ENCODE measurements at regions not wholly inside any gene's neighbourhood (a gene's known extent, or its start where the extent isn't known, plus 50 kb on each side); places are given as distances from the start of the nearest gene placed in this dataset.
"Not testable (repeated sequence)": the region's sequence is repeated elsewhere in the genome, so short reads cannot be mapped to it uniquely, and the experiment has no call there.

DNA sequence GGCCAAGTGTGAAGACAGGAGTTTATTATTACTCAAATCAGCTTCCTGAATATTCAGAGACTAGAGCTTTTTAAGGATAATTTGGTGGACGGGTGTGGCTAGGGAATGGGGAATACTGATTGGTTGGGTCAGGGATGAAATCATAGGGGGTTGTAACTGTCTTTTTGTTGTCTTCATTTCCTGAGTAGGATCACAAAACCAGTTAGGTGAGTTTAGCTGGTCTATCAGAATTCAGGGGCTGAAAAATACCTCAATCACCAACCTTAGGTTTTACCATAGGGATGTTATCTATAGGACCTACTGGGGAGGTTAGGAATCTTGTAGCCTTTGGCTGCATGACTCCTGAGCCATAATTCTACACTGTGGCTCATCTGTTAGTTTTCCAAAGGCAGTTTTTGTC, 235.8 kb downstream of the YTHDC2 start:
- DNase-seq (ENCODE audit: low read depth in 1 of 2, low spot score in 2 of 2): no peak
- no peaks in the 10 kb centered on the region for H3K27me3 ChIP-seq (replicated peaks)
- H3K27ac ChIP-seq: no peak overlapping the region
- no peaks in the 10 kb centered on the region for H3K36me3 ChIP-seq
- no peaks in the 10 kb centered on the region for H3K9me3 ChIP-seq (replicated peaks)
- no peaks in the 10 kb centered on the region for H3K4me1 ChIP-seq (replicated peaks)
- H3K4me3 ChIP-seq: no peak overlapping the region

DNA sequence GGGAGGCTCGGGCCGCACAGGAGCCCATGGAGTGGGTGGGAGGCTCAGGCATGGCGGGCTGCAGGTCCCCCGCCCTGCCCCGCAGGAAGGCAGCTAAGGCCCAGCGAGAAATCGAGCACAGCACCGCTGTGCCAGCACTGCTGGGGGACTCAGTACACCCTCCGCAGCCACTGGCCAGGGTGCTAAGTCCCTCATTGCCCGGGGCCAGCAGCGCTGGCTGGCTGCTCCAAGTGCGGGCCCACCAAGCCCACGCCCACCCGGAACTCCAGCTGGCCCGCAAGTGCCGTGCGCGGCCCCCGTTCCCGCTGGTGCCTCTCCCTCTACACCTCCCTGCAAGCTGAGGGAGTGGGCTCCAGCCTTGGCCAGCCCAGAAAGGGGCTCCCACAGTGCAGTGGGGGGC, 239.7 kb downstream of the YTHDC2 start:
- not testable (repeated sequence) for H3K4me3 ChIP-seq; H3K27ac ChIP-seq; H3K36me3 ChIP-seq; DNase-seq (ENCODE audit: low read depth in 1 of 2, low spot score in 2 of 2); H3K27me3 ChIP-seq (replicated peaks); H3K9me3 ChIP-seq (replicated peaks); H3K4me1 ChIP-seq (replicated peaks)

DNA sequence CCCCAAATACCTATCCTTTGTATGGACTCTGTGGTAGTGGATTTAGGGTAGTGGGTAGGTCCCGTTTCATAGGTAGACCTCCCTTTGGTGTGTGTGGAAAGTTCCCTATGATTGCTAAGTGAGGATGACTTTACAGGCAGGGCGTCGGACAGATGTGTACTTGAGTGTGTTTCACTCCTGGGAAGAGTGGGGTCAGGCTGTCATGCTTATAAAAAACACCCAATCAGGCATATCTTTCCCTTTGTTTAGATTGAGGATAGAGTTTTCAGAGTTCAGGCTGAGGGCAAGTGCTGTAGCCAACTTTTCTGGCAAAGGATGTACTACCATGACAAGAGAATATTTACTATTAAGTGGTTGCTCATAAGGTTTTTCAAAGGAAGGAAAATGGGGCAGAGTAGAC, 242.0 kb downstream of the YTHDC2 start:
- DNase-seq (ENCODE audit: low read depth in 1 of 2, low spot score in 2 of 2): no peak
- H3K4me3 ChIP-seq: no peak overlapping the region
- no peaks in the 10 kb centered on the region for H3K36me3 ChIP-seq
- no peak overlapping the region for H3K27ac ChIP-seq
- no peaks in the 10 kb centered on the region for H3K27me3 ChIP-seq (replicated peaks)
- H3K4me1 ChIP-seq (replicated peaks): no peaks in the 10 kb centered on the region
- H3K9me3 ChIP-seq (replicated peaks): no peaks in the 10 kb centered on the region

DNA sequence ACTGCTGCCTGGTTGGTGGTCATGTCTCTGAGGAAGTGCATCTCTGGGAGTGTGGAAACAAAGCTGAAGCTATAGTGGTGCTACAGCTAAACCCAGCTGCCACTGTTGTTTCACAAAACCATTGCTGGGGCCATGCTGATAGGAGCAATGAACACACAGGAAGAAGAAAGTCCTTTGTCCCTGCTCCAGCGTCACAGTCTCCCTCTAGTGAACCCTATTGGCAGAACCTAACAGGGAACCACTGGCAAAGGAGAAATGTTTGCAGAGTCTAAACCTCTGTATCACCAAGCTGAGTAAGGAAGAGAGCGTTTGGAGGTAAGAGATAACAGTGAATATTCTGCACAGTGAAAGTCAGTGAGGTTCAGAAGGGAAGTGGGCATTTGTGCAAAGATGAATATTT, 244.0 kb downstream of the YTHDC2 start:
- Histone ChIP-seq H3K36me3 (no peaks in the 10 kb centered on the region), H3K4me1 (replicated peaks) (no peaks in the 10 kb centered on the region), H3K27ac (no peak overlapping the region), H3K9me3 (replicated peaks) (no peaks in the 10 kb centered on the region), H3K4me3 (no peak overlapping the region), H3K27me3 (replicated peaks) (peaks cover 4% of the 10 kb centered on the region; the same call in 1 of the 2 replicates)
- no peak for DNase-seq (ENCODE audit: low read depth in 1 of 2, low spot score in 2 of 2)

DNA sequence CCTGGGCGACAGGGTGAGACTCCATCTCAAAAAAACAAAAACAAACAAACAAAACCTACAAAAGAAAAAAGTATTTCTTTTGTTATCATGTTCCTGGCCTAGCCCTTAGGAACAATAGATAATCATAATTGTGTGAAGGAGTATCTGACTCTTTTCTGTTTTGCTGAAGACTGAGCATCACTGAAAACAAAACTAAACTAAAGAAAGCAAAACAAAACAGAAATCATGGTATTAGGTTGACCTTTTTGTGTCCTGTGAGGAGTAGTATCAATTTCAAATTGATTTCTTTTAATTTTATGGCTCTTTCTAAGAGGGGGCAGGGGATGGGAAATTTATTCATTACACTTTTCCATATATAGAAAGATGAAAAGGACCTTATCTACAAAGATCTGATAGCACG, 246.0 kb downstream of the YTHDC2 start:
- no peak for DNase-seq (ENCODE audit: low read depth in 1 of 2, low spot score in 2 of 2)
- peaks cover 4% of the 10 kb centered on the region; the same call in 1 of the 2 replicates for H3K27me3 ChIP-seq (replicated peaks)
- no peaks in the 10 kb centered on the region for H3K36me3 ChIP-seq

DNA sequence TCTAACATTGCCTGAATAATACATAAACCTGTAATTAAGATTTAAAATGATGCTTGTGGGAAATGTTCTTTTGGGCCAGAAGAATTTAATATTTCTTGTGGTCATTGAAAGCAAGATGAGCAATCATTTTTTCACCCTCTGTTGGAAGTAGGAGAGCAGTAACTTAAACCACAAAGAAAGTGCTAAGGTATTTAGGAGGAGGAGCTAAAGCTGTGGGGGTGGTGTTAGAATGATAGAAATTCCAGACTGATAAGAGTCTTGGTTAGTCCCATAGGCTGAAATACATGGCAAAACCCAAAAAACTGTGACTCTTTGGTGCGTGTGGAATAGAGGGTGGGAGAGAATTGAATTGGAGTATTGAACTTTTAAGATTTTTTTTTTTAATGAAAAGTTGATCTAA, 247.0 kb downstream of the YTHDC2 start:
- Histone ChIP-seq H3K4me1 (replicated peaks) (no peaks in the 10 kb centered on the region), H3K36me3 (no peaks in the 10 kb centered on the region), H3K27me3 (replicated peaks) (peaks cover 4% of the 10 kb centered on the region; the same call in 1 of the 2 replicates), H3K27ac (no peak overlapping the region), H3K4me3 (no peak overlapping the region), H3K9me3 (replicated peaks) (no peaks in the 10 kb centered on the region)
- no peak for DNase-seq (ENCODE audit: low read depth in 1 of 2, low spot score in 2 of 2)

More for the DNA sequence above, 246.0 kb downstream of the YTHDC2 start:
- H3K27ac ChIP-seq: no peak overlapping the region
- no peak overlapping the region for H3K4me3 ChIP-seq
- no peaks in the 10 kb centered on the region for H3K4me1 ChIP-seq (replicated peaks)
- no peaks in the 10 kb centered on the region for H3K9me3 ChIP-seq (replicated peaks)

DNA sequence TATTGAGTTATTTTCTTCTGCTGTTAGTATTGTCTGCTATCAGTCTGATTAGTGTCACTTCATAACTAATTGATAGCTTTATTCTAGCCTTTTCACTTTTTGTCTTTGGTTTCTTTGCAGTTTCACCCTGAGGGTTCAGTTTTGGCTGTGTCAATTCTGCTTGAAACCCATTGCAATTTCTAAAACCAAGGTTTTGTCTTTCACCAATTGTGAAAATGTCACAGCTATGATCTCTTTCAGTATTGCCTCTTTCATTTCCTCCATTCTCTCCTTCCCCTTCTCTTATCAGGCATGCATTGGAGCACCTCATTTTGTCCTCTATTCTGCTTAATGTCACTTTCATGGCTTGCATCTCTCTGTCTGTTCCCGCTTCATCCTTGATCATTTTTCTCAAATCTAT, 248.1 kb downstream of the YTHDC2 start:
- DNase-seq (ENCODE audit: low read depth in 1 of 2, low spot score in 2 of 2): no peak

DNA sequence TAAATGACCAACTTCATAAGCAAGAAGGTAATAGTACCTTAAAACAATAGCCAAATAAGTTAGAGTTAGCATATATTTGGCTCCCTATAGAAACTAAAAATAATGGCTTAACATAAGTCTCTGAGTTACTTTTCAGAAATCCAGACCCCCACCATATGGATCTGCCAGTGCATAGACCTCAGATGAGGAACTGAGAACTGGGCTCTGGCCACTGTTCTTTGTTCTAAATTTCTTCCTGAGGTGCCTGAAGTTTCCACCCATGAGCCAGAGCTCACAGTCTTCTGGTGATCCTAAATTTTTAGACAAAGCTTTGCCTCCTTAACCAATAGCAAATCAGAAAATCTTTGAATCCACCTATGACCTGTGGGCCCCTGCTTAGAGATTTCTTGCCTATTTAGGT, 250.9 kb downstream of the YTHDC2 start:
- no peak for DNase-seq (ENCODE audit: low read depth in 1 of 2, low spot score in 2 of 2)
- Histone ChIP-seq H3K4me3 (no peak overlapping the region), H3K9me3 (replicated peaks) (peaks cover 8% of the 10 kb centered on the region), H3K4me1 (replicated peaks) (no peaks in the 10 kb centered on the region), H3K27me3 (replicated peaks) (peaks cover 4% of the 10 kb centered on the region; the same call in 1 of the 2 replicates), H3K36me3 (no peaks in the 10 kb centered on the region), H3K27ac (no peak overlapping the region)

More for the DNA sequence above, 248.1 kb downstream of the YTHDC2 start:
- H3K4me3 ChIP-seq: no peak overlapping the region
- H3K27ac ChIP-seq: no peak overlapping the region
- peaks cover 2% of the 10 kb centered on the region for H3K9me3 ChIP-seq (replicated peaks)
- H3K36me3 ChIP-seq: no peaks in the 10 kb centered on the region
- H3K4me1 ChIP-seq (replicated peaks): no peaks in the 10 kb centered on the region
- H3K27me3 ChIP-seq (replicated peaks): peaks cover 4% of the 10 kb centered on the region; the same call in 1 of the 2 replicates

DNA sequence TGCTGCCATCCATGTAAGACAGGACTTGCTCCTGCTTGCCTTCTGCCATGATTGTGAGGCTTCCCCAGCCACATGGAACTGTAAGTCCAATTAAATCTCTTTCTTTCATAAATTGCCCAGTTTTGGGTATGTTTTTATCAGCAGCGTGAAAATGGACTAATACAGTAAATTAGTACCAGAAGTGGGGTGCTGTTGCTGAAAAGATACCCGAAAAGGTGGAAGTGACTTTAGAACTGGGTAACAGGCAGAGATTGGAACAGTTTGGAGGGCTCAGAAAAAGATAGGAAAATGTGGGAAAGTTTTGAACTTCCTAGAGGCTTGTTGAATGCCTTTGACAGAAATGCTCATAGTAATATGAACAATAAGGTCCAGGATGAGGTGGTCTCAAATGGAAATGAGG, 253.3 kb downstream of the YTHDC2 start:
- not testable (repeated sequence) for H3K9me3 ChIP-seq (replicated peaks); DNase-seq (ENCODE audit: low read depth in 1 of 2, low spot score in 2 of 2); H3K27me3 ChIP-seq (replicated peaks); H3K27ac ChIP-seq; H3K4me1 ChIP-seq (replicated peaks); H3K36me3 ChIP-seq; H3K4me3 ChIP-seq

DNA sequence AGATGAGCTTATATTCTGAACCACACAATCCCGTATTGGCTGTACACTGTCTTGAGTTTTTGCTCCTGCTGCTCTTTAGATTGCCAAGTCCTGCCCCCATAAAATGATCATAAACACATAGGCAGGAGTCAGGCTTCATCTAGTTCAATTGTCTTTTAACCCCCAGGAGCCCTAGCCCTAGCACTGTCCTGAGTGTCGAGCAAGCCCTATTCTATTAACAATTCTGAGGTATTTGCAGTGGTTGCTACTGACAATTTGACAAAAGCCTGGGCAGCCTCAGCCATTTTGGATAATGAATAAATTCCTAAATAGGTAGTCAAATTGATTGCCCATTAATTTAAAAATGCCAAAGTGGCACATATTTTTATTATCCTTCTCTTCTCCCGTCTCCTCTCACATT, 257.2 kb downstream of the YTHDC2 start:
- no peaks in the 10 kb centered on the region for H3K27me3 ChIP-seq (replicated peaks)
- peaks cover 8% of the 10 kb centered on the region for H3K9me3 ChIP-seq (replicated peaks)
- no peaks in the 10 kb centered on the region for H3K4me1 ChIP-seq (replicated peaks)
- no peak overlapping the region for H3K27ac ChIP-seq
- H3K36me3 ChIP-seq: no peaks in the 10 kb centered on the region
- DNase-seq (ENCODE audit: low read depth in 1 of 2, low spot score in 2 of 2): no peak
- no peak overlapping the region for H3K4me3 ChIP-seq

DNA sequence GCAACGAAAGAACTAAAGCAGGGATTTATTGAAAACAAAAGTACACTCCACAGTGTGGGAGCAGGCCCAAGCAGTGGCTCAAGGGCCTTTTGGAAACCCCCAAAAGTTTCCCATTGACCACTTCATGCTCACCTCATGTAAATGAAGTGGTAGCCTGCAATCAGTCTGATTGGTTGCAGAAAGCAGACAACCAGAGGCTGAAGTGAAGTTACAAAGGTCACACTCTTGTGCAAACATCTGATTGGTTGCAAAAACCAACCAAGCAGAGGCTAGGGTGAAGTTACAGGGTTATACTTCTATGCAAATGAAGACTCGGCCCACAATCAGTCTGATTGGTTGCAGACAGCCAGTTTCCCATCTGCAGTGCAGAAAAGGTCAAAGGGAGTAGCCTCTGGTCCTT, 258.0 kb downstream of the YTHDC2 start:
- Histone ChIP-seq H3K27me3 (replicated peaks) (no peaks in the 10 kb centered on the region), H3K27ac (no peak overlapping the region), H3K4me3 (no peak overlapping the region), H3K9me3 (replicated peaks) (peaks cover 7% of the 10 kb centered on the region), H3K36me3 (no peaks in the 10 kb centered on the region), H3K4me1 (replicated peaks) (no peaks in the 10 kb centered on the region)
- no peak for DNase-seq (ENCODE audit: low read depth in 1 of 2, low spot score in 2 of 2)

DNA sequence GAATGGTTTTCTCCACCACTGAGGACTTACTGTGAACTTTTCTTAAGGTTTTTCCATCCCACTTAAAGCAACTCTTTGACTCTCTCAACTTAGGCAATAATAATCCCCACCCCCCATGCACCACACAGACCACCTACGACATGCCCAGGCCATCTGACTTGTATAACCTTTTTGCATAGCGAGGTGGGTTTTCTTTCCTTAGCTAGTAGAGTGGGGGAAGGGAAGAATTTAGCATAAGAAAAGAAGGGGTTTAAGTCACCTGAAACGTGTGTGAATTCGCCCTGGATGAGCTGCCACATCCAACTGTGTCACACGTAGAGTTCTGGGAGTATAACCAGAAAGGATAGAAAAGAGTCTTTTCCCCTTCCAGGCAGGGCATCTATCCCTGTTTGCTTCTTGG, 262.7 kb downstream of the YTHDC2 start:
- Histone ChIP-seq H3K36me3 (no peaks in the 10 kb centered on the region), H3K4me3 (no peak overlapping the region), H3K27me3 (replicated peaks) (no peaks in the 10 kb centered on the region), H3K9me3 (replicated peaks) (no peaks in the 10 kb centered on the region), H3K4me1 (replicated peaks) (no peaks in the 10 kb centered on the region), H3K27ac (no peak overlapping the region)
- no peak for DNase-seq (ENCODE audit: low read depth in 1 of 2, low spot score in 2 of 2)

DNA sequence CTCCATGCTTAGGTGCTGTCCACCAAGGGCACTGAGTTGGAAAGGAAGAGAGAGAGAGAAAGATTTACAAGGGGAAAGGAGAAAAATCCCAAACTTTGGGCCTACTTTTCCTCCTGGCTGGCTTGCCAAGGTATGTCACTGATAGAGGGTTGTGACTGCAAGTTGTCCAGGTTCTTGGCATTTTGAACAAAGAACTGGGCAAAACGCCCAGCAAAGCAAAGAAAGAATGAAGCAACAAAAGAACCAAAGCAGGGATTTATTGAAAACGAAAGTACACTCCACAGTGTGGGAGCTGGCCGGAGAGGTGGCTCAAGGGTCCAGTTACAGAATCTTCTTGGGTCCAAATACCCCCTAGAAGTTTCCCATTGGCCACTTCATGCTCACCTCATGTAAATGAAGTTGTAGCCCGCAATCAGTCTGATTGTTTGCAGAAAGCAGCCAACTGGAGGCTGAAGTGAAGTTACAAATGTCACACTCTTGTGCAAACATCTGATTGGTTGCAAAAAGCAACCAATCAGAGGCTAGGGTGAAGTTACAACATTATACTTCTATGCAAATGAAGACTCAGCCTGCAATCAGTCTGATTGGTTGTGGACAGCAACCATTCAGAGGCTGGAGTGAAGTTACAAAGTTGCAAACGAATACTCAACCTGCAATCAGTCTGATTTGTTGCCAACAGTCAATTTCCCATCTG, 263.5 kb downstream of the YTHDC2 start:
- H3K4me3 ChIP-seq: no peak overlapping the region
- no peak for DNase-seq (ENCODE audit: low read depth in 1 of 2, low spot score in 2 of 2)

DNA sequence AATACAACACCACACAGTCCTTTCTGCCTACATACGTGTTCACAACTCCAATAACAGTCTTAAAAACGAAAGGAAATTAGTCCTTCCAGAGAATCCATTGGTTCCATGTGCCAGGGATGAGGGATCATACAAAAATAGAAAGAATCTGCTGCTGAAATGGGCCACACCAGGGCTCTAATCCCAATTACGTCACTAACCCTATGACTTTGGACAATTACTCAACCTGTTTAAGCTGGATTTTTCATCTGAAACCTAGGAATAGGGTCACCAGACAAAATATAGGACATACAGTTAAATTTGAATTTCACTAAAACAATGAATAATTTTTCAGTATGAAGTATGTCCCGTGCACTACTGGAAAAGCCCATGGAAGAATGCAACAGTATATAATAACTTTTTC, 264.7 kb downstream of the YTHDC2 start:
- Histone ChIP-seq H3K9me3 (replicated peaks) (no peaks in the 10 kb centered on the region; the same call in 1 of the 2 replicates), H3K27ac (no peak overlapping the region), H3K36me3 (no peaks in the 10 kb centered on the region)

More for the DNA sequence above, 263.5 kb downstream of the YTHDC2 start:
- H3K27ac ChIP-seq: no peak overlapping the region
- H3K4me1 ChIP-seq (replicated peaks): no peaks in the 10 kb centered on the region
- no peaks in the 10 kb centered on the region for H3K27me3 ChIP-seq (replicated peaks)
- no peaks in the 10 kb centered on the region for H3K9me3 ChIP-seq (replicated peaks)
- no peaks in the 10 kb centered on the region for H3K36me3 ChIP-seq

DNA sequence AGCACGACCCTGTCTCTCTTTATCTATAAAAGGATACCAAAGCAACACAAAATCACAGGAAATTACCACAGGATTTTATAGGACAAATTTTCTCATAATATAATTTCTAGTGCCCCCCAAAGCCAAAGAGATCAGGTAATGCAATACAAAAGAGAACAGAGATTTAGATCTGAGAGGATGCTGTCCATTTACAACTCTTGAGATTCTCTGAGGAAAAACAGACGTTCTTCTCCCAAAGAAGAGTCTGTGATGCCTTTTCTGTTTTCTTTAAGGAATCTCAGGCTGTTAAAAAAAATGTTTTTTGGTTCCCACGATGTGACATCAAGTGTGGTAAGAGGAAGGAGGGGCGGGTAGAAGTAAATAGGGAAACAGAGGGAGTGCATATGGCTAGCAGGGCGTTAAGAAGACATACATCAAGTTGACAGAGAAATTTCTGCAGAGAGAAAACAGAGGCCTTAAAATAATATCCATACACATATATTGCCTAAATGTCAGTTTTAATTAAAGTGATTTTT, 274.7 kb downstream of the YTHDC2 start:
- H3K27me3 ChIP-seq (replicated peaks): no peaks in the 10 kb centered on the region
- no peak for DNase-seq (ENCODE audit: low read depth in 1 of 2, low spot score in 2 of 2)
- H3K36me3 ChIP-seq: no peaks in the 10 kb centered on the region
- no peak overlapping the region for H3K27ac ChIP-seq
- H3K4me1 ChIP-seq (replicated peaks): no peaks in the 10 kb centered on the region
- no peaks in the 10 kb centered on the region; the same call in 1 of the 2 replicates for H3K9me3 ChIP-seq (replicated peaks)
- H3K4me3 ChIP-seq: no peak overlapping the region

More for the DNA sequence above, 264.7 kb downstream of the YTHDC2 start:
- Histone ChIP-seq H3K4me1 (replicated peaks) (no peaks in the 10 kb centered on the region), H3K4me3 (no peak overlapping the region), H3K27me3 (replicated peaks) (no peaks in the 10 kb centered on the region)
- no peak for DNase-seq (ENCODE audit: low read depth in 1 of 2, low spot score in 2 of 2)
